ENCODE measurements at regions not wholly inside any gene's neighbourhood (a gene's known extent, or its start where the extent isn't known, plus 50 kb on each side); places are given as distances from the start of the nearest gene placed in this dataset.
"Not testable (repeated sequence)": the region's sequence is repeated elsewhere in the genome, so short reads cannot be mapped to it uniquely, and the experiment has no call there.

DNA sequence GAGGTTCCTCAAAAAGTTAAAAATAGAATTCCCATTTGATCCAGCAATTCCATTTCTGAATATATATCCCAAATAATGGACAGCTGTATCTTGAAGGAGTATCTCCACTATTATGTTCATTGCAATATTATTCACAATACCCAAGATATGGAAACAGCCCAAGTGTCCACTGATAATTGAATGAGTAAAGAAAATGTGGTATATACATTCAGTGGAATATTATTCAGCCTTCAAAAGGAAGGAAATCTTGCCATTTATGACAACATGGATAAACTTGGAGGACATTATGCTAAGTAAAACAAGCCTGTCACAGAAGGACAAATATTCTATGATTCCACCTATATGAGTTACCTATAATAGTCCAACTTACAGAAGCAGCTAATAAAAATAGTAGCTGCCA, 979.0 kb downstream of the SLC6A15 start:
- in situ Hi-C loops (cut with HindIII; ENCODE audit: low sequenced_read_pairs), result no loop called here
- no peak overlapping the region for H3K4me3 ChIP-seq (ENCODE audit: low read depth, low read length)
- DNase-seq (ENCODE audit: low read depth), result no peak
- TF ChIP-seq, protein P1, sequence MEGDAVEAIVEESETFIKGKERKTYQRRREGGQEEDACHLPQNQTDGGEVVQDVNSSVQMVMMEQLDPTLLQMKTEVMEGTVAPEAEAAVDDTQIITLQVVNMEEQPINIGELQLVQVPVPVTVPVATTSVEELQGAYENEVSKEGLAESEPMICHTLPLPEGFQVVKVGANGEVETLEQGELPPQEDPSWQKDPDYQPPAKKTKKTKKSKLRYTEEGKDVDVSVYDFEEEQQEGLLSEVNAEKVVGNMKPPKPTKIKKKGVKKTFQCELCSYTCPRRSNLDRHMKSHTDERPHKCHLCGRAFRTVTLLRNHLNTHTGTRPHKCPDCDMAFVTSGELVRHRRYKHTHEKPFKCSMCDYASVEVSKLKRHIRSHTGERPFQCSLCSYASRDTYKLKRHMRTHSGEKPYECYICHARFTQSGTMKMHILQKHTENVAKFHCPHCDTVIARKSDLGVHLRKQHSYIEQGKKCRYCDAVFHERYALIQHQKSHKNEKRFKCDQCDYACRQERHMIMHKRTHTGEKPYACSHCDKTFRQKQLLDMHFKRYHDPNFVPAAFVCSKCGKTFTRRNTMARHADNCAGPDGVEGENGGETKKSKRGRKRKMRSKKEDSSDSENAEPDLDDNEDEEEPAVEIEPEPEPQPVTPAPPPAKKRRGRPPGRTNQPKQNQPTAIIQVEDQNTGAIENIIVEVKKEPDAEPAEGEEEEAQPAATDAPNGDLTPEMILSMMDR (IDR thresholded peaks at IDR 0.05; ENCODE audit: low read depth, low read length, missing control alignments), result no peak

DNA sequence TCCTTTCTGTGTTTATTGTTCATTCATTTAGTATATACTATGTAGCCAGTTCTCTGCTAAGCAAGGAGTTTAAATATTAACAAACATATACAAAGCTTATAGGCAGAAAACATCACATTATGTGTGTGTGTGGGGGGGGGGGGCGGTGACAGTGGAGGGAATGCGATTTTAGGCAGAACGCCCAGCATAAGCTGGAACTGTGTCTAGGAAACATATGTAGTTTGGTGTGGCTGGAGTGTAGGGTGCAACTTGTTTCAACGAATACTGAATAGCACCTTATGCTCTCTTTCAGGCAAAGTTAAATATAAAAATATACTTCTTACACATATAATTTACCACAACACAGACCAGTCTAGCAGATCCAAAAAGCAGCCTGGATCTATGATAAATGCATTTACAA, 980.6 kb downstream of the SLC6A15 start:
- in situ Hi-C loops (cut with HindIII; ENCODE audit: low sequenced_read_pairs), result no loop called here
- no peak for DNase-seq (ENCODE audit: low read depth)
- TF ChIP-seq, protein P1 (IDR thresholded peaks at IDR 0.05; ENCODE audit: low read depth, low read length, missing control alignments), result no peak
- H3K4me3 ChIP-seq (ENCODE audit: low read depth, low read length), result no peak overlapping the region

DNA sequence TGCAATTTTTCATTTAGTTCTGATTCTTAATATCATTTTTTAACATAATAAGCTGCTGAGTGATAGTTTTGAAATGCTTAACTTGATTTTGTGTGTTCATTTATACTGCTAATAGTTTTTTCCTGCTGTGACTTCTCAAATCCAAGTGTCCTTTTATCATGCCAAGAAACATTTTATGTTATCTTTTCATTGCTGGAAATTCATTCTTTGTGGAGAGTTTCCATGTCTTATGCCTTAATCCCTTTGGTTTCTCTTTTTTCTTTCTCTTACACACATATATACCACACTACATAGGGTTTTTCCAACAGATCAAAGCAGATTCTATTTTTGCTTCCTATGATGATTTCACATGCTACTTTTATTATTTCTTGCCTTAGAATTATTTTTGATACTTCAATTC, 981.1 kb downstream of the SLC6A15 start:
- TF ChIP-seq, protein P1 (IDR thresholded peaks at IDR 0.05; ENCODE audit: low read depth, low read length, missing control alignments), result no peak
- in situ Hi-C loops (cut with HindIII; ENCODE audit: low sequenced_read_pairs), result no loop called here
- no peak for DNase-seq (ENCODE audit: low read depth)
- H3K4me3 ChIP-seq (ENCODE audit: low read depth, low read length), result no peak overlapping the region

DNA sequence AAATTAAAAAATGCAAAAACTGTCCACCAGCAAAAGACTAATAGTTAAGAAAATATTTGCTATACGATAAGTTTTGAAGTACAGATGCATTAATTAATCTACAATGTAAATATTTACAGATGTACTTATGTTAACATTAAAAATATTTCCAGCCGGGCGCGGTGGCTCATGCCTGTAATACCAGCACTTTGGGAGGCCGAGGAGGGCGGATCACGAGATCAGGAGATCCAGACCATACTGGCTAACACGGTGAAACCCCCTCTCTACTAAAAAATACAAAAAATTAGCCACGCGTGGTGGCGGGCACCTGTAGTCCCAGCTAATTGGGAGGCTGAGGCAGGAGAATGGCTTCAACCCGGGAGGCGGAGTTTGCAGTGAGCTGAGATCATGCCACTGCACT, 982.8 kb downstream of the SLC6A15 start:
- DNase-seq (ENCODE audit: low read depth); in situ Hi-C loops (cut with HindIII; ENCODE audit: low sequenced_read_pairs); H3K4me3 ChIP-seq (ENCODE audit: low read depth, low read length): not testable (repeated sequence)

DNA sequence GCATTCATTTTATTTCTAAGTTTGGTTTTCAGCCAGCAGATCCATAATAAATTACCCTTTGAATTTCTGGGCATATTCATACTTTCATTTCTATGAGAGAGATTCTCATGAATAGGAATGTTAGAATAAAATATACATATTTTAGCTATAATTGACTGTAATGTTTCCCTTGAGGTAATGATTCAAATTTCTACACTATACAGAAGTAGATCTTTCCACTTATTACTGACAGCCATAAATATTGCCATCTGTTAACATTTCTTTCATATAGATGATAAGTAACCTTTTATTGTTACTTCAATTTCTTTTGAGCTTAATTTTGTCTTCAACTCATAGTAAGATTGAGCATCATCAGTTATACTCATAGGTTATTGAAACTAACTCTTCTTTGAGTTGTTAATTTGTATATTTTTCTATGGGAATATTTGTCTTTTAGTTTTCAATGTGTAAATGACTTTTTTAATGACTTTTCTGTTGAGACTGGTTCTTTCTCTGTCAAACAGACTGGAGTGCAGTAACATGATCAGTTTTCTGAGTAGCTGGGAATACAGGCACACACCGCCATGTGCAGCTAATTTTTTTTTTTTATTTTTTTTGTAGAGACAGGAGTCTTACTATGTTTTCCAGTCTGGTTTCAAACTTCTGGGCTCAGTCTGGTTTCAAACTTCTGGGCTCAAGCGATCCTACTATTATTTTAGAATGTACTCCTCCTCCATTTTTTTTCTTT, 991.6 kb downstream of the SLC6A15 start:
- DNase-seq (ENCODE audit: low read depth), result no peak
- TF ChIP-seq, protein P1 (IDR thresholded peaks at IDR 0.05; ENCODE audit: low read depth, low read length, missing control alignments), result no peak
- in situ Hi-C loops (cut with HindIII; ENCODE audit: low sequenced_read_pairs), result no loop called here
- H3K4me3 ChIP-seq (ENCODE audit: low read depth, low read length), result no peak overlapping the region

DNA sequence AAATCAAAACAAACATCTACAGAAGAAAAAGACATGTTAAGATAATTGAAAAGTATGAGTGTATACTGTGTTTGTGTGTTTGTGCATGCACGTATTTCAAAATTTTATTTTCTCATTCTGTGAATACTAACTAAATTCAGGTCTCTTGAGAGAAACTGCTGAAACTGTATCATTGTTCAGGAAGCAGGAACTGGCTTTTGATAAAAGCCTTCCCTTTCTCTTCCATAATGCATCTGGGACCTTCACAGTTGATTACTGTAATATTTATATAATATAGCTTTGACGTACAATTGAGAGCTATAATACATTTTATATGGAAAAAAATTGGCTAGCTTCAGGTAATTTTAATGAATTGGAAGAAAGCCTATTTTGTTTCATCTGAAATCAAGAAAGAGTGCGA, 993.5 kb downstream of the SLC6A15 start:
- TF ChIP-seq, protein P1 (IDR thresholded peaks at IDR 0.05; ENCODE audit: low read depth, low read length, missing control alignments), result no peak
- no peak for DNase-seq (ENCODE audit: low read depth)
- in situ Hi-C loops (cut with HindIII; ENCODE audit: low sequenced_read_pairs), result no loop called here
- no peak overlapping the region for H3K4me3 ChIP-seq (ENCODE audit: low read depth, low read length)

DNA sequence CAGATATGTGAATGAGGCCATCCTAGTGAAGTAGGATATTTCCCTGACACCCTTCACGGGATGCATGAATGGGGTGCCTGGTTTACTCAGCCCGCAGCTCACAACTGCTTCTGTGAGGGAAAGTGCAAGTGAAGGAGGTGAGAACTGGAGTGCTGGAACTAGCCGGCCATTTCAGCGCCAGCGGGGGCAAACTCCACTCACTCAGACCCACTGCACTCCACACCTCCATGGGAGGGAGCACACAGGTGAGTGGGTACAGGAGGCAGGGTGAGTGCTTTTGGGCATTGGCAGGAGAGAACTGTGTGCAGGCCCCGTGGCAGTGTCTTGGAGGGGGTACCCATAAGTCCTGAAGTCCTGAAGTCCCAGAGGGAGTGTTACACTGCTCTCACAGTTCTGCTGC, 1008.4 kb downstream of the SLC6A15 start:
- in situ Hi-C loops (cut with HindIII; ENCODE audit: low sequenced_read_pairs), result no loop called here

More for the DNA sequence above, 1008.4 kb downstream of the SLC6A15 start:
- TF ChIP-seq, protein P1 (IDR thresholded peaks at IDR 0.05; ENCODE audit: low read depth, low read length, missing control alignments), result no peak
- DNase-seq (ENCODE audit: low read depth), result no peak
- no peak overlapping the region for H3K4me3 ChIP-seq (ENCODE audit: low read depth, low read length)

All from astrocyte of the cerebellum (primary cell).